ENCODE measurements at regions not wholly inside any gene's neighbourhood (a gene's known extent, or its start where the extent isn't known, plus 50 kb on each side); places are given as distances from the start of the nearest gene placed in this dataset.

DNA sequence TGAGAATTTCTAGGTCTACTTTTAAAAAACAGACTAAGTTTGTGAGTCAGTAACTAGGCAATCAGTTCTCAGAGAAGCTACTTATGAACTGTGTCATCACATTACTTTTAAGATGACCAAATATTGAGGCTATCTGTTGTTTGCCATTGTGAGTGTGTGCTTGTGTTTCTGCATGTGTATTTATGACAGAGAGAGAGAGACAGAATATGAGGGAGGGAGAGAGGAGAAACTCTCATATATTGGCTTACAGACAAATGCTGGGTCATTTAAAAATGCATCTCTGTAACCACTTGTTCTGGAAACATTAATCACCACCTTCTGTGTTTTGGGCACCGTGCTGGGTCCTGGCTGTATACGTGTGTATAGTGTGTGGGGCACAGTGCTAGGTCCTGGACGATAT, 161.5 kb upstream of the FRMD6 start:
- peaks cover 4% of the 10 kb centered on the region; the same call in 1 of the 2 replicates for H3K4me1 ChIP-seq (ENCODE audit: control insufficient read depth, insufficient read depth, low read length)
- H3K36me3 ChIP-seq (ENCODE audit: control insufficient read depth, insufficient read depth, low read length): no peaks in the 10 kb centered on the region
- no peaks in the 10 kb centered on the region for H3K9me3 ChIP-seq (ENCODE audit: control insufficient read depth, insufficient read depth, low read length)
- no peak overlapping the region for H3K9ac ChIP-seq (ENCODE audit: low read depth, low read length)
- no peak overlapping the region for H3K4me3 ChIP-seq (ENCODE audit: low read depth, low read length)
- no peak overlapping the region for H3K27ac ChIP-seq (ENCODE audit: low read depth, low read length)
- no peaks in the 10 kb centered on the region for H3K27me3 ChIP-seq (ENCODE audit: control insufficient read depth, insufficient read depth, low read length)

DNA sequence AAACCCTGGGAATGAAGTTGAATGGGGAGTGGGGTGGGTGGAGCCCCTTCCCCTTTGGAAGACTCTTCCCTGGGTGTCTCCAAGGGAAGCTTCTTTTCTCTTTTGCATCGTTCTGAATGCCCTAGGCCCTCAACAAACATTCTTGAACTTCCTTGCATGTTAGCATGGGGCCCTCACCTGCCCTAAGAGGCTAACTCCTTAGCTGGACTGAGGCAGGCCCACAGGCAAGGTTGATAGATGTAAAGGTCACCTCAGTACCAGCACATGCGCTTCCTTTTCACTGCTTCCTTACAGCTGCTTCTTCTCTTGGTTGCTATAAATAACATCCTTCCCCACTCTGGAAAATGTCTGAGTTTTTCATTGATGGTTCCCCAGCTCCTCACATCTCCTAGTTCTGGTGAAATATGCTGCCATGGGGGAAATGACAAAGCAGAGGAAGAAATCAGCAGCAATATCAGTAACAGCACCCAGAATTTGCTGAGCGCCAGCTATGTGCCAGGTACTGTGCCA, 160.6 kb upstream of the FRMD6 start:
- no peak overlapping the region for H3K4me3 ChIP-seq (ENCODE audit: low read depth, low read length)
- peaks cover 4% of the 10 kb centered on the region; the same call in 1 of the 2 replicates for H3K4me1 ChIP-seq (ENCODE audit: control insufficient read depth, insufficient read depth, low read length)
- no peak overlapping the region for H3K27ac ChIP-seq (ENCODE audit: low read depth, low read length)

DNA sequence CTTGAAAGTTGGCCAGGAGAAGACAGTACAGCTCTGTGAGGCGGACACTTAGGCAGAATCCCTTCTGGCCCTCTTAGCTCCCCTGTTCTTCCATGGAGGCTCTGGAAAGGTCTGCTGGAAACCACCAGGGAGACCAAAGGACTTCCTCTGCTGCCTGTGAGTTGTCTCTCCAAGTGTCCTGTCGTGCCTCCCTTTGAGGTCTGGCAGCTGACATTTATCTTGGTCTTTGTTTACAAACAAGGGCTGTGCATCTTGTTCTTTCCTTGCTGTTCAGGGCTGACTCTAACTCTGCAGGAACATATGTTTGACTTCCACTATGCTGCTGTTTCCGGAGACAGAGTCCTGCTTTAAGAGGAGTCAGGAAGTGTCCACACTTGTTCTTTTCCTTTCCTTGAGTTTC, 159.9 kb upstream of the FRMD6 start:
- Histone ChIP-seq H3K27ac (ENCODE audit: low read depth, low read length) (no peak overlapping the region), H3K36me3 (ENCODE audit: control insufficient read depth, insufficient read depth, low read length) (no peaks in the 10 kb centered on the region), H3K4me1 (ENCODE audit: control insufficient read depth, insufficient read depth, low read length) (no peaks in the 10 kb centered on the region), H3K9me3 (ENCODE audit: control insufficient read depth, insufficient read depth, low read length) (peaks cover 7% of the 10 kb centered on the region), H3K27me3 (ENCODE audit: control insufficient read depth, insufficient read depth, low read length) (no peaks in the 10 kb centered on the region), H3K9ac (ENCODE audit: low read depth, low read length) (no peak overlapping the region), H3K4me3 (ENCODE audit: low read depth, low read length) (no peak overlapping the region)

More for the DNA sequence above, 160.6 kb upstream of the FRMD6 start:
- Histone ChIP-seq H3K27me3 (ENCODE audit: control insufficient read depth, insufficient read depth, low read length) (no peaks in the 10 kb centered on the region), H3K9ac (ENCODE audit: low read depth, low read length) (no peak overlapping the region), H3K9me3 (ENCODE audit: control insufficient read depth, insufficient read depth, low read length) (0 out of 2 replicates have a peak, but pooled peaks cover under 1% of the 10 kb centered on the region), H3K36me3 (ENCODE audit: control insufficient read depth, insufficient read depth, low read length) (no peaks in the 10 kb centered on the region)

DNA sequence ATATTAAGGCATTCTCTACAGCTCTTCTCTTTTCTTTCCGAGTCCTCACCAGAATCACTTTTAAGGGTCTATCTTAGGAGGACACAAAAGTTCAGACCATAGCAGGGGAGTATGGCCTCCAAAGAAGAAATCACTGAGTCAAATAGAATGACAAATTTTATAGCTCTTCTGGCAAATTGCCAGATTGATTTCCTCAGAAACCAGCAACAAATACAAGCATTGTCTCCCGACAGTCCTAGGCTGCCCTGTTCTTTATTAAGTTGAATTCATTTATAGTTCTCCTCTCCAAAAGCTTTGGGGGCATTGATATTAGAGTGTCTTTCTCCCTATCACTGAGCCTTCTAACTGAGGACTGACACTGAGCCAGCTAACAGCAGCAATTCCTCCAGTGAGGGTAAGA, 156.4 kb upstream of the FRMD6 start:
- no peaks in the 10 kb centered on the region for H3K27me3 ChIP-seq (ENCODE audit: control insufficient read depth, insufficient read depth, low read length)

DNA sequence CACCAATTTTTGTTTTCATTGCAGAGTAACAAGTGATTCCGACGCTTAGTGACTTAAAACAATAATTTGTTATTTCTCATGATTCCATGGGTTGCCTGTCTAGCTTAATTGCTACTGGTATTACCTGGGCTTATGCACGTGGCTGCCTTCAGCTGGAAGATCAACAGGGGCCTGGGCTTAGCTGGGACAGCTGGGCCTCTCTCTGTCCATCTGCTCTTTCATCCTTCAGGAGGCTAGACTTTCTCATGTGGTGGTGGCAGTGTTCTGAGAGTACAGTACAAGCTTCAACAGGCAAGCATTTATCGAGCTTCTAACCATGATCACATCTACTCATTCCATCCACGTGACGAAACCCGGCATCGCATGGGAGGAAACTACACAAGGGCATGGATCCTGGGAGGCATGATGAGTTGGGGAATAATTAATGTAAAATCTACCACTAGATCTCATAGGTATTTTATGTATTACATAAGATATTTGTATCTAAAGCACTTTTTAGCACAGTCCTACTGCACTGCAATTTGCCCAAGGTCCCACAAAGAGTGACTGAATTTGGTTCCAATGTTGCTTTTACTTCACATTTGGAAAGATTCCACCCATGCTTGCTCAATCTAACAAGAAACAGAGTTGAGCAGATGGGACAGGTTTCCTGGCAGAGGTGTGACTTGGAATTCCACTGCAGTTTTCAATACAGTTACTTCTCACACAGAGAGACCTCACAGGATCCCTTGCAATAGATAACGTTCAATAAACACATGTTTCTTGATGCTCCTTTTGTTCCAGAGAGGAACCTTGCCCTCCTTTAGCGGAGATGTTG, 153.1 kb upstream of the FRMD6 start:
- Histone ChIP-seq H3K36me3 (ENCODE audit: control insufficient read depth, insufficient read depth, low read length) (no peaks in the 10 kb centered on the region), H3K4me1 (ENCODE audit: control insufficient read depth, insufficient read depth, low read length) (no peaks in the 10 kb centered on the region), H3K4me3 (ENCODE audit: low read depth, low read length) (no peak overlapping the region), H3K27ac (ENCODE audit: low read depth, low read length) (no peak overlapping the region), H3K9ac (ENCODE audit: low read depth, low read length) (no peak overlapping the region), H3K9me3 (ENCODE audit: control insufficient read depth, insufficient read depth, low read length) (peaks cover 14% of the 10 kb centered on the region), H3K27me3 (ENCODE audit: control insufficient read depth, insufficient read depth, low read length) (no peaks in the 10 kb centered on the region)

More for the DNA sequence above, 156.4 kb upstream of the FRMD6 start:
- H3K4me3 ChIP-seq (ENCODE audit: low read depth, low read length): no peak overlapping the region
- H3K27ac ChIP-seq (ENCODE audit: low read depth, low read length): no peak overlapping the region
- H3K36me3 ChIP-seq (ENCODE audit: control insufficient read depth, insufficient read depth, low read length): no peaks in the 10 kb centered on the region
- peaks cover 14% of the 10 kb centered on the region for H3K9me3 ChIP-seq (ENCODE audit: control insufficient read depth, insufficient read depth, low read length)
- no peaks in the 10 kb centered on the region for H3K4me1 ChIP-seq (ENCODE audit: control insufficient read depth, insufficient read depth, low read length)
- no peak overlapping the region for H3K9ac ChIP-seq (ENCODE audit: low read depth, low read length)

DNA sequence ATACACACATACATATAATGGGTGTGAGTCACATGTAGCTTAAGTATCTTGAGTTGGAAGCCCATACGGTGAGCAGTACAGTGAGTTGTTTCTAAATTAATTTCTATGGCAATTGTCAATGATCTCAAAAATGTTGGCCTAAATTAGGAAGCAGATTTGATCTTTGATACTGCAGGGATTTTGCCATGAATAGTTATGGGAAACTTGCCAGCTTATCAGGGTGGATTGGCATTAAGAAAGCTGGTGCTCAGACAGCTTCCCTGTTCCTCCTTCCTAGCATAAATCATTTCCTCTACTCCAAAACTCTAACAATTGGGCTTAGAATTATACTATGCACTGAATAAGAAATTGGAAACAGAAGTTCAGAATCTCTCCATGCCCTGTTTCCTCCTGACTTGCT, 150.9 kb upstream of the FRMD6 start:
- H3K4me3 ChIP-seq (ENCODE audit: low read depth, low read length): no peak overlapping the region
- H3K27me3 ChIP-seq (ENCODE audit: control insufficient read depth, insufficient read depth, low read length): no peaks in the 10 kb centered on the region
- no peak overlapping the region for H3K9ac ChIP-seq (ENCODE audit: low read depth, low read length)
- no peaks in the 10 kb centered on the region for H3K4me1 ChIP-seq (ENCODE audit: control insufficient read depth, insufficient read depth, low read length)
- peaks cover 14% of the 10 kb centered on the region for H3K9me3 ChIP-seq (ENCODE audit: control insufficient read depth, insufficient read depth, low read length)
- H3K27ac ChIP-seq (ENCODE audit: low read depth, low read length): no peak overlapping the region
- no peaks in the 10 kb centered on the region for H3K36me3 ChIP-seq (ENCODE audit: control insufficient read depth, insufficient read depth, low read length)

DNA sequence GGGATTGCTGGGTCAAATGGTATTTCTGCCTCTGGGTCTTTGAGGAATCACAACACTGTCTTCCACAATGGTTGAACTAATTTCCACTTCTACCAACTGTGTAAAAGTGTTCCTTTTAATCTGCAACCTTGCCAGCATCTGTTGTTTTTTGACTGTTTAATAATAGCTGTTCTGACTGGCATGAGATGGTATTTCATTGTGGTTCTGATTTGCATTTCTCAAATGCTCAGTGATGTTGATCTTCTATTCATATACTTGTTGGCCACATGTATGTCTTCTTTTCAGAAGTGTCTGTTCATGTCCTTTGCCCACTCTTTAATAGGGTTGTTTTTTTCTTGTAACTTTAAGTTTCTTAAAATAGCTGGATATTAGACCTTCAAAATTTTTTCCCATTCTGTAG, 150.0 kb upstream of the FRMD6 start:
- H3K4me1 ChIP-seq (ENCODE audit: control insufficient read depth, insufficient read depth, low read length): no peaks in the 10 kb centered on the region

DNA sequence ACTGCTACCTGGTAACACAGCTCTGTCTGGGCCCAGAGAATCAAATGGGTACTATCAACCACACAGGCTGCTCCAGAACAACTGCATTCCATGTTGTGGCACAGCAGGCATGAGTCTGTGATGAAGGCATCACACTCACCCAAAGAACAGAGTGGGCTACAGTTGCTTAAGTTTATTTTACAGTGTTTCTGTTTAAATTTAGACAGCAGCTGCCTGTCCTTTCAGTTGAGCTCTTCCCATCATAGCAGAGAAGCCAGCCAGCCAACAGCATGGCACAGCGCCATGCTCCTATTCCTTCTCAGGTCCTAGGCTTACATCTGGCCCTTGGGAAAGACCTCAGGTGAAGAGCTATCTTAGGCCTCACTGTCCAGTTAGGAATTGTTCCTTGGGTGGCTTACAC, 147.0 kb upstream of the FRMD6 start:
- Histone ChIP-seq H3K9ac (ENCODE audit: low read depth, low read length) (no peak overlapping the region), H3K27ac (ENCODE audit: low read depth, low read length) (no peak overlapping the region), H3K4me1 (ENCODE audit: control insufficient read depth, insufficient read depth, low read length) (no peaks in the 10 kb centered on the region), H3K36me3 (ENCODE audit: control insufficient read depth, insufficient read depth, low read length) (no peaks in the 10 kb centered on the region), H3K4me3 (ENCODE audit: low read depth, low read length) (no peak overlapping the region), H3K27me3 (ENCODE audit: control insufficient read depth, insufficient read depth, low read length) (no peaks in the 10 kb centered on the region), H3K9me3 (ENCODE audit: control insufficient read depth, insufficient read depth, low read length) (no peaks in the 10 kb centered on the region)

More for the DNA sequence above, 150.0 kb upstream of the FRMD6 start:
- Histone ChIP-seq H3K27ac (ENCODE audit: low read depth, low read length) (no peak overlapping the region), H3K9ac (ENCODE audit: low read depth, low read length) (no peak overlapping the region), H3K36me3 (ENCODE audit: control insufficient read depth, insufficient read depth, low read length) (no peaks in the 10 kb centered on the region), H3K9me3 (ENCODE audit: control insufficient read depth, insufficient read depth, low read length) (peaks cover 7% of the 10 kb centered on the region; the same call in 1 of the 2 replicates), H3K27me3 (ENCODE audit: control insufficient read depth, insufficient read depth, low read length) (no peaks in the 10 kb centered on the region), H3K4me3 (ENCODE audit: low read depth, low read length) (no peak overlapping the region)

DNA sequence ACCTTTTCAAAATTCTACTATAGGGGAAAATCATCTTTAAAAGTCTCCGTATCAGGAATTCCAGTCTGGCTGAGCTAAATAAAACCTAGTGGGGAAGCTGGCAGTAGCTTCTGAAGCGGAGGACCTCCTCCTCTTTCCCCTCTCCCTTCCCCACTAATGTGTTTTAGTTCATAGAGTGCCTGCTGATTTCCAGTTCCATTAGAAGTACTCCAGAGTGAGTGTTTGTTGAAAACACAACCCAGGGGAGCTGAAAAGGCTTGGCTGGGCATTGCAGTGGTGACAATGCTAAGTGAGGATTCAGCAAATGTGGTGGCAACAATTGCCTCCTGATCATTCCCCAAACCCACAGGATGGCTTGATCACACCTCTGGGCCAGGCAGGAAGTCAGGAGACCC, 144.2 kb upstream of the FRMD6 start:
- no peaks in the 10 kb centered on the region for H3K4me1 ChIP-seq (ENCODE audit: control insufficient read depth, insufficient read depth, low read length)
- H3K27me3 ChIP-seq (ENCODE audit: control insufficient read depth, insufficient read depth, low read length): no peaks in the 10 kb centered on the region
- H3K4me3 ChIP-seq (ENCODE audit: low read depth, low read length): no peak overlapping the region
- no peak overlapping the region for H3K27ac ChIP-seq (ENCODE audit: low read depth, low read length)
- no peak overlapping the region for H3K9ac ChIP-seq (ENCODE audit: low read depth, low read length)
- no peaks in the 10 kb centered on the region for H3K9me3 ChIP-seq (ENCODE audit: control insufficient read depth, insufficient read depth, low read length)
- H3K36me3 ChIP-seq (ENCODE audit: control insufficient read depth, insufficient read depth, low read length): no peaks in the 10 kb centered on the region

DNA sequence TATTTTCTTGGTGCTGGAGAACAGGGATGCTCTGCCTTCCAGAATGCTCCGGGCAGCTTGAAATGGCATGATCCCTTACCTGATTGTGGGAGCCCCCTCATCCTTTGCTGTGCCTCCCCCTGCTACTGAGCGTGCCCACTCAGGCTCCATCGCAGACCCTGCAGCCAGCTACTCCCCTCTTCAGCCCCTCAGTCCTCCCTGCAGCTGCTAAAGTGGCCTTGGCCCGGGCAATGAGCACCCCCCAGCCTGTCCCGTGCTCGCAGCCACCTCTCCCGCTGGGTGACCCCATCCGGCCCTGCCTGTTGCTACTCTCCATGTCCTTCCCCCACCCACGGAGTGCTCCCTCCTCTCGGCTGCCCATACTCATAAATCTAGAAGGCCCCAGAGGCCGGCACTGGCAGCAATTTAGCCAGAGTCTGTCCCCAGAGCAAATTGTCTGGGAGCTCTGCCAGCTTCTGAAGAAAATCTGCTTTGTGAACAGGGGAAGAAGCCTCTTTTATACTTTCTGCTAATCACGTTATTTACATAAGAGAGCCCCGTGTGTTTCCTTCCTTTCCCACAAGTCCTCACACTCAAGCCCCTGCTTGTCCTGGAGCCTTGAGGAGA, 143.7 kb upstream of the FRMD6 start:
- Histone ChIP-seq H3K9me3 (ENCODE audit: control insufficient read depth, insufficient read depth, low read length) (no peaks in the 10 kb centered on the region), H3K27ac (ENCODE audit: low read depth, low read length) (no peak overlapping the region), H3K9ac (ENCODE audit: low read depth, low read length) (no peak overlapping the region)

DNA sequence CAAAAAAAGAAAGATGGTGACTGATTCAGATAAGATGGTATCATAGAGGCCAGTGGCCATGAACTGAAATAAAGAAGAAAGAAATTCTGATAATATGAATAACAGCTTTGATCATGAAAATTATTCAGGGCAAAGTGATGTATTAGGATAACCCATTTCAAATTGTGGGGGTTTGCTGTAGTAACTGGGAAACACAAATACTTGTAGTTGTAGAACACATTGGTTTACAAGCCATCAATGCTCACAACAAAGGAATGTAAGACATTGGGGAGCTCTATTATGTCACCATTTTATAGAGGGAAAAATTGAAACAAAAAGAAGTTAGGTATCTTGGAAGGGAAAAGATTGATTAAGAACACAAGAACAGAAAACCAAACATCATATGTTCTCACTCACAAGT, 140.4 kb upstream of the FRMD6 start:
- no peak overlapping the region for H3K9ac ChIP-seq (ENCODE audit: low read depth, low read length)
- H3K4me1 ChIP-seq (ENCODE audit: control insufficient read depth, insufficient read depth, low read length): no peaks in the 10 kb centered on the region
- no peaks in the 10 kb centered on the region for H3K9me3 ChIP-seq (ENCODE audit: control insufficient read depth, insufficient read depth, low read length)
- H3K27me3 ChIP-seq (ENCODE audit: control insufficient read depth, insufficient read depth, low read length): no peaks in the 10 kb centered on the region
- H3K27ac ChIP-seq (ENCODE audit: low read depth, low read length): no peak overlapping the region
- H3K36me3 ChIP-seq (ENCODE audit: control insufficient read depth, insufficient read depth, low read length): no peaks in the 10 kb centered on the region
- H3K4me3 ChIP-seq (ENCODE audit: low read depth, low read length): no peak overlapping the region

More for the DNA sequence above, 143.7 kb upstream of the FRMD6 start:
- Histone ChIP-seq H3K36me3 (ENCODE audit: control insufficient read depth, insufficient read depth, low read length) (no peaks in the 10 kb centered on the region), H3K4me1 (ENCODE audit: control insufficient read depth, insufficient read depth, low read length) (no peaks in the 10 kb centered on the region), H3K4me3 (ENCODE audit: low read depth, low read length) (no peak overlapping the region), H3K27me3 (ENCODE audit: control insufficient read depth, insufficient read depth, low read length) (no peaks in the 10 kb centered on the region)
